Neural cell (in vitro differentiated cells): ENCODE measurements at regions not wholly inside any gene's neighbourhood (a gene's known extent, or its start where the extent isn't known, plus 50 kb on each side); places are given as distances from the start of the nearest gene placed in this dataset.

Source experiments
- CTCF ChIP-seq: fragments of 450-650 bp; IDR thresholded peaks from 2 replicates; pipeline ENCODE4 v1.5.1; 2014; ENCODE audit warnings: antibody characterized with exemption, mild to moderate bottlenecking, moderate library complexity; ENCODE audit not compliant: poor library complexity, severe bottlenecking
- EP300 ChIP-seq: fragments of 450-650 bp; conservative IDR thresholded peaks from 2 replicates; pipeline ENCODE4 v1.6.1; 2014; ENCODE audit warnings: antibody characterized with exemption, mild to moderate bottlenecking, moderate library complexity; ENCODE audit not compliant: poor library complexity, severe bottlenecking
- EZH2 ChIP-seq: fragments of 200-600, 300-800 bp; shearing (Covaris generic), sonication (generic); IDR thresholded peaks from 2 replicates; pipeline ENCODE4 v1.6.1; 2014; ENCODE audit warnings: antibody characterized with exemption, low read length, borderline replicate concordance, mild to moderate bottlenecking; ENCODE audit not compliant: insufficient read depth, poor library complexity, severe bottlenecking
- MXI1 ChIP-seq: fragments of 450-650 bp; conservative IDR thresholded peaks from 2 replicates; pipeline ENCODE4 v1.6.1; 2014; ENCODE audit warnings: antibody characterized with exemption, mild to moderate bottlenecking; ENCODE audit not compliant: poor library complexity, severe bottlenecking
- POLR2AphosphoS5 ChIP-seq: IDR thresholded peaks from 2 replicates; pipeline ENCODE4 v1.6.1; 2012
- RAD21 ChIP-seq: fragments of 450-650 bp; conservative IDR thresholded peaks from 2 replicates; pipeline ENCODE4 v1.6.1; 2014; ENCODE audit warnings: antibody characterized with exemption, mild to moderate bottlenecking, moderate library complexity
- REST ChIP-seq: IDR thresholded peaks from 2 replicates; pipeline ENCODE4 v1.6.1; 2012; ENCODE audit warnings: borderline replicate concordance
- SMC3 ChIP-seq: fragments of 450-650 bp; conservative IDR thresholded peaks from 2 replicates; pipeline ENCODE4 v1.6.1; 2014; ENCODE audit warnings: antibody characterized with exemption, mild to moderate bottlenecking, moderate library complexity; ENCODE audit not compliant: poor library complexity
- TAF1 ChIP-seq: IDR thresholded peaks from 2 replicates; pipeline ENCODE4 v1.6.1; 2012; ENCODE audit warnings: low read depth

- TF ChIP-seq SMC3: no peak
- TF ChIP-seq REST: no peak
- TF ChIP-seq EZH2: no peak
- no peak for TF ChIP-seq CTCF
- no peak for TF ChIP-seq POLR2AphosphoS5
- no peak for TF ChIP-seq EP300
- no peak for TF ChIP-seq RAD21
- TF ChIP-seq TAF1: no peak
- no peak for TF ChIP-seq MXI1
These were observed 143.7 kb downstream of the DLL1 start for GRCh38 chr6:170147056-170147787.
